Activated CD4-positive, alpha-beta T cell treated with anti-CD3 and anti-CD28 coated beads, Interleukin-2, amount 10 ng/mL, durations not matched to agents 24 days and 14 days (primary cell): ENCODE measurements at regions not wholly inside any gene's neighbourhood (a gene's known extent, or its start where the extent isn't known, plus 50 kb on each side); places are given as distances from the start of the nearest gene placed in this dataset.

Experiments
- DNase-seq: peaks from one replicate; pipeline ENCODE4 v3.0.0; 2022
- H3K27ac Mint-ChIP-seq: one replicate; pipeline ENCODE4 v1.8.0; 2022; ENCODE audit warnings: mild to moderate bottlenecking, mixed read lengths
- H3K27me3 Mint-ChIP-seq: one replicate; pipeline ENCODE4 v1.8.0; 2022; ENCODE audit warnings: mixed read lengths
- H3K36me3 Mint-ChIP-seq: one replicate; pipeline ENCODE4 v1.8.0; 2022; ENCODE audit warnings: low read depth, mild to moderate bottlenecking, mixed read lengths
- H3K4me1 Mint-ChIP-seq: one replicate; pipeline ENCODE4 v1.8.0; 2021; ENCODE audit warnings: mixed read lengths
- H3K4me3 Mint-ChIP-seq: one replicate; pipeline ENCODE4 v1.8.0; 2022; ENCODE audit warnings: mild to moderate bottlenecking, moderate library complexity, mixed read lengths
- H3K9me3 Mint-ChIP-seq: one replicate; pipeline ENCODE4 v1.8.0; 2021; ENCODE audit warnings: mixed read lengths
- intact Hi-C: fragments of 100-400 bp; cut with micrococcal nuclease; formaldehyde crosslinking; loops from one replicate; pipeline ENCODE4 v1.15.1; 2023

- Mint-ChIP-seq H3K4me1 (peaks cover 28% of the 10 kb centered on the region), H3K27me3 (peaks cover 33% of the 10 kb centered on the region), H3K9me3 (no peaks in the 10 kb centered on the region), H3K27ac (peak overlapping the region; percentile 6), H3K4me3 (peak overlapping the region; percentile 88), H3K36me3 (no peaks in the 10 kb centered on the region)
- intact Hi-C loops, result no loop called here
- peak; percentile 73 for DNase-seq
Observed at GRCh38 chr14:106845286-106846087, 1319.1 kb downstream of the TMEM121 start.

- peaks cover 33% of the 10 kb centered on the region for H3K27me3 Mint-ChIP-seq
Observed at GRCh38 chr14:106846218-106846617, 1319.8 kb downstream of the TMEM121 start.

GRCh38 chr14:106848330-106849121 is 1322.1 kb downstream of the TMEM121 start:
- peaks cover 36% of the 10 kb centered on the region for H3K27me3 Mint-ChIP-seq
- H3K27ac Mint-ChIP-seq, result no peak overlapping the region
- intact Hi-C loops, result no loop called here
- DNase-seq, result peak; percentile 50
- H3K9me3 Mint-ChIP-seq, result no peaks in the 10 kb centered on the region
- no peaks in the 10 kb centered on the region for H3K36me3 Mint-ChIP-seq
- no peak overlapping the region for H3K4me3 Mint-ChIP-seq
- peaks cover 27% of the 10 kb centered on the region for H3K4me1 Mint-ChIP-seq

More at GRCh38 chr14:106846218-106846617, 1319.8 kb downstream of the TMEM121 start:
- Mint-ChIP-seq H3K4me1 (peaks cover 28% of the 10 kb centered on the region), H3K4me3 (no peak overlapping the region), H3K27ac (no peak overlapping the region), H3K9me3 (no peaks in the 10 kb centered on the region), H3K36me3 (no peaks in the 10 kb centered on the region)
- intact Hi-C loops, result no loop called here
- no peak for DNase-seq

- Mint-ChIP-seq H3K36me3 (no peaks in the 10 kb centered on the region), H3K4me1 (peaks cover 7% of the 10 kb centered on the region), H3K4me3 (no peak overlapping the region), H3K27ac (no peak overlapping the region), H3K9me3 (no peaks in the 10 kb centered on the region), H3K27me3 (peaks cover 41% of the 10 kb centered on the region)
- DNase-seq, result peak; percentile 41
- intact Hi-C loops, result no loop called here
Observed at GRCh38 chr14:106850913-106851825, 1324.8 kb downstream of the TMEM121 start.

GRCh38 chr14:106872611-106873446 is 1346.4 kb downstream of the TMEM121 start:
- Mint-ChIP-seq H3K27ac (peak overlapping the region; percentile 56), H3K4me1 (peaks cover 16% of the 10 kb centered on the region), H3K9me3 (no peaks in the 10 kb centered on the region), H3K27me3 (peaks cover 32% of the 10 kb centered on the region), H3K36me3 (no peaks in the 10 kb centered on the region), H3K4me3 (peak overlapping the region; percentile 47)
- intact Hi-C loops, result no loop called here
- DNase-seq, result peak; percentile 95

GRCh38 chr14:106874350-106874749 is 1348.0 kb downstream of the TMEM121 start:
- DNase-seq, result no peak
- no peaks in the 10 kb centered on the region for H3K36me3 Mint-ChIP-seq
- intact Hi-C loops, result no loop called here
- peaks cover 16% of the 10 kb centered on the region for H3K4me1 Mint-ChIP-seq
- no peaks in the 10 kb centered on the region for H3K9me3 Mint-ChIP-seq
- no peak overlapping the region for H3K4me3 Mint-ChIP-seq
- no peak overlapping the region for H3K27ac Mint-ChIP-seq
- H3K27me3 Mint-ChIP-seq, result peaks cover 30% of the 10 kb centered on the region

- peaks cover 16% of the 10 kb centered on the region for H3K4me1 Mint-ChIP-seq
- no peaks in the 10 kb centered on the region for H3K9me3 Mint-ChIP-seq
- no peak overlapping the region for H3K4me3 Mint-ChIP-seq
- H3K27ac Mint-ChIP-seq, result no peak overlapping the region
- intact Hi-C loops, result no loop called here
- peak; percentile 76 for DNase-seq
- peaks cover 23% of the 10 kb centered on the region for H3K27me3 Mint-ChIP-seq
- H3K36me3 Mint-ChIP-seq, result no peaks in the 10 kb centered on the region
Observed at GRCh38 chr14:106875503-106875902, 1349.1 kb downstream of the TMEM121 start.

- Mint-ChIP-seq H3K27me3 (peaks cover 27% of the 10 kb centered on the region), H3K9me3 (no peaks in the 10 kb centered on the region), H3K27ac (no peak overlapping the region), H3K4me3 (no peak overlapping the region), H3K36me3 (no peaks in the 10 kb centered on the region), H3K4me1 (peaks cover 16% of the 10 kb centered on the region)
- intact Hi-C loops, result no loop called here
- DNase-seq, result no peak
Observed at GRCh38 chr14:106876711-106877110, 1350.3 kb downstream of the TMEM121 start.

- Mint-ChIP-seq H3K27ac (no peak overlapping the region), H3K4me1 (peaks cover 14% of the 10 kb centered on the region), H3K27me3 (peaks cover 27% of the 10 kb centered on the region), H3K36me3 (no peaks in the 10 kb centered on the region), H3K9me3 (no peaks in the 10 kb centered on the region), H3K4me3 (no peak overlapping the region)
- DNase-seq, result no peak
- intact Hi-C loops, result no loop called here
Observed at GRCh38 chr14:106877517-106877916, 1351.1 kb downstream of the TMEM121 start.

GRCh38 chr14:106879241-106879640 is 1352.9 kb downstream of the TMEM121 start:
- Mint-ChIP-seq H3K9me3 (no peaks in the 10 kb centered on the region), H3K4me1 (peaks cover 3% of the 10 kb centered on the region), H3K4me3 (no peak overlapping the region), H3K27ac (no peak overlapping the region), H3K27me3 (peaks cover 27% of the 10 kb centered on the region), H3K36me3 (no peaks in the 10 kb centered on the region)
- intact Hi-C loops, result no loop called here
- peak; percentile 87 for DNase-seq

GRCh38 chr14:106883218-106883692 is 1356.9 kb downstream of the TMEM121 start:
- Mint-ChIP-seq H3K27me3 (peaks cover 14% of the 10 kb centered on the region), H3K4me1 (no peaks in the 10 kb centered on the region), H3K36me3 (no peaks in the 10 kb centered on the region), H3K27ac (no peak overlapping the region), H3K4me3 (no peak overlapping the region), H3K9me3 (no peaks in the 10 kb centered on the region)
- DNase-seq, result peak; percentile 76
- intact Hi-C loops, result no loop called here
